ENCODE measurements at regions not wholly inside any gene's neighbourhood (a gene's known extent, or its start where the extent isn't known, plus 50 kb on each side); places are given as distances from the start of the nearest gene placed in this dataset.
A peak's percentile ranks its signal among the peaks of the same experiment; 100 is the strongest.

- FAIRE-seq = no peak
These were observed 485.8 kb downstream of the ARHGEF28 start for GRCh38 chr5:74111764-74112163.

- no peak for FAIRE-seq
These were observed 483.3 kb downstream of the ARHGEF28 start for GRCh38 chr5:74109344-74109743.

- no peak for FAIRE-seq
These were observed 481.9 kb downstream of the ARHGEF28 start for GRCh38 chr5:74107899-74108298.

- no peak for FAIRE-seq
These were observed 479.3 kb downstream of the ARHGEF28 start for GRCh38 chr5:74105126-74105780.

GRCh38 chr5:74103131-74104023 lies 477.4 kb downstream of the ARHGEF28 start:
- FAIRE-seq = no peak

- no peak for FAIRE-seq
These were observed 474.3 kb downstream of the ARHGEF28 start for GRCh38 chr5:74100268-74100665.

GRCh38 chr5:74099538-74100267 lies 473.7 kb downstream of the ARHGEF28 start:
- no peak for FAIRE-seq

- no peak for FAIRE-seq
These were observed 472.9 kb downstream of the ARHGEF28 start for GRCh38 chr5:74098941-74099340.

- no peak for FAIRE-seq
These were observed 472.5 kb downstream of the ARHGEF28 start for GRCh38 chr5:74098456-74098855.

- FAIRE-seq = no peak
These were observed 470.3 kb downstream of the ARHGEF28 start for GRCh38 chr5:74096325-74096724.

- FAIRE-seq = no peak
These were observed 469.9 kb downstream of the ARHGEF28 start for GRCh38 chr5:74095871-74096270.

- FAIRE-seq = no peak
These were observed 468.7 kb downstream of the ARHGEF28 start for GRCh38 chr5:74094782-74095108.

- no peak for FAIRE-seq
These were observed 468.2 kb downstream of the ARHGEF28 start for GRCh38 chr5:74094096-74094781.

- FAIRE-seq = no peak
These were observed 467.6 kb downstream of the ARHGEF28 start for GRCh38 chr5:74093561-74093960.

- FAIRE-seq = no peak
These were observed 466.8 kb downstream of the ARHGEF28 start for GRCh38 chr5:74092766-74093165.

GRCh38 chr5:74085782-74086181 lies 459.8 kb downstream of the ARHGEF28 start:
- no peak for FAIRE-seq

GRCh38 chr5:74085186-74085585 lies 459.2 kb downstream of the ARHGEF28 start:
- peak; percentile 8 for FAIRE-seq

GRCh38 chr5:74083096-74083791 lies 457.2 kb downstream of the ARHGEF28 start:
- no peak for FAIRE-seq

- FAIRE-seq = no peak
These were observed 456.6 kb downstream of the ARHGEF28 start for GRCh38 chr5:74082512-74083055.

GRCh38 chr5:74081126-74081525 lies 455.1 kb downstream of the ARHGEF28 start:
- FAIRE-seq = no peak

- peak; percentile 54 for FAIRE-seq
These were observed 454.1 kb downstream of the ARHGEF28 start for GRCh38 chr5:74079971-74080556.
